ENCODE measurements at regions not wholly inside any gene's neighbourhood (a gene's known extent, or its start where the extent isn't known, plus 50 kb on each side); places are given as distances from the start of the nearest gene placed in this dataset.

DNA sequence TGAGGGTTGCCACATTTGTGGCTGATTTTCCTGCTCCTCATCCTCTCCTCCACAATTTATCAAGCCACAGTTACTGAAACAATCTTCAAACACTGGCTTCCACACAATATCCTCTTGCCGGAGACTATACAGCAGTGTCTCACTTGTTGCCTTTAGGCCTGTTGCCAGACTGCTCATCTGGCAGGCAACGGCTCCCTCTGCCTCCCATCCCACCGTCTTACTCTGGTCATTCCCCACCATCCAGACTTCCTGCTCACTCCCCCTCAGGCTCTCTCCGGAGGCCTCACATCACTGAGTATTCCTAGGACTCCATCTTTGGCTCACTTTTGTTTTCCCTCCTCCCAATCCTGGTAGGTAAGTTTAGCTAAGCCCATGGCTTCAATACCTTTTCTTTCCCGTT, 301.9 kb downstream of the IL20RB start:
- H3K27ac ChIP-seq, result no peak overlapping the region
- 17 to 33% (median 27%) methylated on average over 5 of the region's 5 CpGs for WGBS, 4 donors
- peak in 3 of 4 donors; percentile 48 to 72 (median 58) for ATAC-seq

GRCh38 chr3:137264071-137264820, 306.5 kb downstream of the IL20RB start:
- DNase-seq (peak; percentile 16 to 81 (median 57)), ATAC-seq (peak; percentile 72 to 83 (median 76))
- H3K27ac ChIP-seq, result peak overlapping the region in 3 of 12 donors; percentile 0 to 38 (median 33)
- 17 to 26% (median 25%) methylated on average over 14 of the region's 14 CpGs for WGBS, 4 donors
- intact Hi-C loops (cut with DNase I), result no loop called here
- TF ChIP-seq, protein P1, sequence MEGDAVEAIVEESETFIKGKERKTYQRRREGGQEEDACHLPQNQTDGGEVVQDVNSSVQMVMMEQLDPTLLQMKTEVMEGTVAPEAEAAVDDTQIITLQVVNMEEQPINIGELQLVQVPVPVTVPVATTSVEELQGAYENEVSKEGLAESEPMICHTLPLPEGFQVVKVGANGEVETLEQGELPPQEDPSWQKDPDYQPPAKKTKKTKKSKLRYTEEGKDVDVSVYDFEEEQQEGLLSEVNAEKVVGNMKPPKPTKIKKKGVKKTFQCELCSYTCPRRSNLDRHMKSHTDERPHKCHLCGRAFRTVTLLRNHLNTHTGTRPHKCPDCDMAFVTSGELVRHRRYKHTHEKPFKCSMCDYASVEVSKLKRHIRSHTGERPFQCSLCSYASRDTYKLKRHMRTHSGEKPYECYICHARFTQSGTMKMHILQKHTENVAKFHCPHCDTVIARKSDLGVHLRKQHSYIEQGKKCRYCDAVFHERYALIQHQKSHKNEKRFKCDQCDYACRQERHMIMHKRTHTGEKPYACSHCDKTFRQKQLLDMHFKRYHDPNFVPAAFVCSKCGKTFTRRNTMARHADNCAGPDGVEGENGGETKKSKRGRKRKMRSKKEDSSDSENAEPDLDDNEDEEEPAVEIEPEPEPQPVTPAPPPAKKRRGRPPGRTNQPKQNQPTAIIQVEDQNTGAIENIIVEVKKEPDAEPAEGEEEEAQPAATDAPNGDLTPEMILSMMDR (IDR thresholded peaks at IDR 0.05), result no peak
- no peak for TF ChIP-seq POLR2A (IDR thresholded peaks at IDR 0.05)
- peaks cover 0 to 18% (median 3%) of the 10 kb centered on the region in 12 donors for H3K4me1 ChIP-seq
- no peak overlapping the region for H3K4me3 ChIP-seq
- H3K27me3 ChIP-seq, result no peaks in the 10 kb centered on the region
- no peaks in the 10 kb centered on the region for H3K36me3 ChIP-seq
- H3K9me3 ChIP-seq, result no peaks in the 10 kb centered on the region

More for the DNA sequence above, 301.9 kb downstream of the IL20RB start:
- Histone ChIP-seq H3K27me3 (no peaks in the 10 kb centered on the region), H3K36me3 (no peaks in the 10 kb centered on the region), H3K9me3 (no peaks in the 10 kb centered on the region), H3K4me3 (no peak overlapping the region), H3K4me1 (peaks cover 0 to 15% (median 2%) of the 10 kb centered on the region in 12 donors)
- TF ChIP-seq, protein P1 (IDR thresholded peaks at IDR 0.05), result no peak
- no peak for TF ChIP-seq POLR2A (IDR thresholded peaks at IDR 0.05)
- peak in 3 of 5 donors; percentile 14 to 49 (median 32) for DNase-seq
- intact Hi-C loops (cut with DNase I), result no loop called here

- Histone ChIP-seq H3K4me1 (peaks cover 0 to 18% (median 3%) of the 10 kb centered on the region in 12 donors), H3K27me3 (no peaks in the 10 kb centered on the region), H3K4me3 (no peak overlapping the region), H3K36me3 (no peaks in the 10 kb centered on the region), H3K9me3 (no peaks in the 10 kb centered on the region), H3K27ac (no peak overlapping the region)
- intact Hi-C loops (cut with DNase I), result no loop called here
- TF ChIP-seq, protein P1 (IDR thresholded peaks at IDR 0.05), result no peak
- no peak for TF ChIP-seq POLR2A (IDR thresholded peaks at IDR 0.05)
- 69 to 80% (median 77%) methylated on average over 3 of the region's 3 CpGs for WGBS, 4 donors
- no peak for DNase-seq
- no peak for ATAC-seq
Observed at GRCh38 chr3:137264843-137265330, 307.1 kb downstream of the IL20RB start.

GRCh38 chr3:137282871-137283270, 325.1 kb downstream of the IL20RB start:
- intact Hi-C loops (cut with DNase I), result no loop called here
- H3K9me3 ChIP-seq, result peaks cover 0 to 8% (median 0%) of the 10 kb centered on the region in 12 donors
- TF ChIP-seq, protein P1 (IDR thresholded peaks at IDR 0.05), result no peak
- no peak for TF ChIP-seq POLR2A (IDR thresholded peaks at IDR 0.05)
- no peak for ATAC-seq
- H3K4me1 ChIP-seq, result no peaks in the 10 kb centered on the region
- DNase-seq, result no peak
- no peaks in the 10 kb centered on the region for H3K36me3 ChIP-seq
- H3K4me3 ChIP-seq, result no peak overlapping the region
- peaks cover 0 to 4% (median 0%) of the 10 kb centered on the region in 9 donors for H3K27me3 ChIP-seq
- no peak overlapping the region for H3K27ac ChIP-seq
